Brain microvascular endothelial cell (primary cell): ENCODE measurements at regions not wholly inside any gene's neighbourhood (a gene's known extent, or its start where the extent isn't known, plus 50 kb on each side); places are given as distances from the start of the nearest gene placed in this dataset.

ENCODE experiments used
- DNase-seq: peaks from one replicate; pipeline ENCODE4 v3.0.0-alpha.2; 2020
- H3K27ac ChIP-seq: fragments of 250-450 bp; sonication (Bioruptor Pico); 2 replicates; pipeline ENCODE4 v1.5.1; 2020; ENCODE audit warnings: mild to moderate bottlenecking, moderate library complexity
- H3K27me3 ChIP-seq: fragments of 250-450 bp; sonication (Bioruptor Pico); replicated peaks from 2 replicates; pipeline ENCODE4 v1.5.1; 2020; ENCODE audit warnings: mild to moderate bottlenecking
- H3K36me3 ChIP-seq: fragments of 250-450 bp; sonication (Bioruptor Pico); replicated peaks from 2 replicates; pipeline ENCODE4 v1.5.1; 2020; ENCODE audit warnings: mild to moderate bottlenecking
- H3K4me3 ChIP-seq: 2 replicates; pipeline ENCODE4 v1.5.1; 2011; ENCODE audit warnings: low read depth, mild to moderate bottlenecking, control low read depth, low read length, moderate library complexity
- CTCF ChIP-seq: IDR thresholded peaks from 2 replicates; pipeline ENCODE4 v1.5.1; 2011; ENCODE audit warnings: low read depth, mild to moderate bottlenecking, moderate library complexity, low read length, control low read depth, inconsistent platforms; ENCODE audit errors: missing control alignments
- in situ Hi-C: cut with HindIII; loops from 2 replicates; pipeline ENCODE4 v1.10.0; 2017; ENCODE audit warnings: low sequenced_read_pairs, low pct_ligation_motif_present

- Histone ChIP-seq H3K4me3 (no peak overlapping the region), H3K27me3 (no peaks in the 10 kb centered on the region), H3K27ac (no peak overlapping the region), H3K36me3 (no peaks in the 10 kb centered on the region)
- in situ Hi-C loops: no loop called here
- TF ChIP-seq CTCF: no peak
- no peak for DNase-seq
These were observed 378.9 kb upstream of the PRICKLE1 start for GRCh38 chr12:42968426-42968825.

GRCh38 chr12:42967850-42968249 is 378.3 kb upstream of the PRICKLE1 start:
- in situ Hi-C loops: no loop called here

GRCh38 chr12:42963988-42964387 is 374.4 kb upstream of the PRICKLE1 start:
- H3K4me3 ChIP-seq: no peak overlapping the region
- TF ChIP-seq CTCF: no peak
- no peak overlapping the region for H3K27ac ChIP-seq
- no peaks in the 10 kb centered on the region for H3K36me3 ChIP-seq
- DNase-seq: no peak
- H3K27me3 ChIP-seq: no peaks in the 10 kb centered on the region
- in situ Hi-C loops: no loop called here

More at GRCh38 chr12:42967850-42968249, 378.3 kb upstream of the PRICKLE1 start:
- no peaks in the 10 kb centered on the region for H3K36me3 ChIP-seq
- no peak for TF ChIP-seq CTCF
- H3K4me3 ChIP-seq: no peak overlapping the region
- no peak overlapping the region for H3K27ac ChIP-seq
- no peak for DNase-seq
- H3K27me3 ChIP-seq: no peaks in the 10 kb centered on the region

- Histone ChIP-seq H3K27ac (no peak overlapping the region), H3K36me3 (no peaks in the 10 kb centered on the region)
- DNase-seq: no peak
These were observed 372.8 kb upstream of the PRICKLE1 start for GRCh38 chr12:42962384-42962783.

GRCh38 chr12:42961395-42961794 is 371.8 kb upstream of the PRICKLE1 start:
- Histone ChIP-seq H3K4me3 (no peak overlapping the region), H3K36me3 (no peaks in the 10 kb centered on the region), H3K27ac (no peak overlapping the region), H3K27me3 (no peaks in the 10 kb centered on the region)
- no peak for TF ChIP-seq CTCF
- in situ Hi-C loops: no loop called here
- peak; percentile 64 for DNase-seq

More at GRCh38 chr12:42962384-42962783, 372.8 kb upstream of the PRICKLE1 start:
- Histone ChIP-seq H3K4me3 (no peak overlapping the region), H3K27me3 (no peaks in the 10 kb centered on the region)
- in situ Hi-C loops: no loop called here
- TF ChIP-seq CTCF: no peak

GRCh38 chr12:42960087-42960527 is 370.6 kb upstream of the PRICKLE1 start:
- H3K4me3 ChIP-seq: no peak overlapping the region
- DNase-seq: no peak
- in situ Hi-C loops: no loop called here
- no peak overlapping the region for H3K27ac ChIP-seq
- TF ChIP-seq CTCF: no peak
- no peaks in the 10 kb centered on the region for H3K36me3 ChIP-seq
- no peaks in the 10 kb centered on the region for H3K27me3 ChIP-seq
